Prostate gland (tissue), 2 donors: ENCODE measurements at regions not wholly inside any gene's neighbourhood (a gene's known extent, or its start where the extent isn't known, plus 50 kb on each side); places are given as distances from the start of the nearest gene placed in this dataset.
A peak's percentile ranks its signal among the peaks of the same experiment; 100 is the strongest.

ENCODE experiments used
- DNase-seq: peaks from one replicate; pipeline ENCODE4 v3.0.0-alpha.2; 2019; ENCODE audit warnings: low spot score
- H3K27ac ChIP-seq, 2 donors: fragments of 200-600 bp; sonication (generic); 2 replicates each; pipeline ENCODE4 v1.5.1; 2017 to 2019
- H3K27me3 ChIP-seq: fragments of 200-600 bp; sonication (generic); replicated peaks from 2 replicates; pipeline ENCODE4 v1.5.1; 2019; ENCODE audit not compliant: insufficient read depth
- H3K36me3 ChIP-seq, 2 donors: fragments of 200-600 bp; sonication (generic); 1 replicate in 1 of 2; 2 replicates in 1 of 2; pipeline versions ENCODE4 v1.5.1 to v1.8.1; 2017 to 2019
- H3K4me1 ChIP-seq: fragments of 200-600 bp; sonication (generic); replicated peaks from 2 replicates; pipeline ENCODE4 v1.5.1; 2019
- H3K4me3 ChIP-seq, 2 donors: fragments of 200-600 bp; sonication (generic); 2 replicates each; pipeline ENCODE4 v1.5.1; 2017 to 2019
- H3K9me3 ChIP-seq: fragments of 200-600 bp; sonication (generic); 2 replicates; pipeline ENCODE4 v1.5.1; 2017
- POLR2A ChIP-seq: fragments of 450-650 bp; IDR thresholded peaks from one replicate; pipeline ENCODE4 v1.6.1; 2016; ENCODE audit warnings: antibody characterized with exemption, mild to moderate bottlenecking
- POLR2AphosphoS5 ChIP-seq: sonication (generic); formaldehyde crosslinking; IDR thresholded peaks from one replicate; pipeline ENCODE4 v1.6.1; 2017; ENCODE audit warnings: antibody characterized with exemption
- WGBS: methylation state at CpG from one replicate; pipeline ENCODE4 v1.1.5; 2018; 5-methylcytosine and 5-hydroxymethylcytosine counted together
- intact Hi-C: fragments of 100-400 bp; cut with DNase I; formaldehyde crosslinking; loops from one replicate; pipeline ENCODE4 v1.14.2; 2022
- TF ChIP-seq, protein P1 (sequence below), 4 experiments: fragments of 200-600 bp in 2 of 4; fragments of 450-650 bp in 2 of 4; sonication (generic) in 2 of 4; IDR thresholded peaks; 1 replicate in 3 of 4; 2 replicates in 1 of 4; pipeline ENCODE4 v1.5.1; 2016 to 2019; ENCODE audit warnings: antibody characterized with exemption in 4 of 4, mild to moderate bottlenecking in 2 of 4, moderate library complexity in 2 of 4

DNA sequence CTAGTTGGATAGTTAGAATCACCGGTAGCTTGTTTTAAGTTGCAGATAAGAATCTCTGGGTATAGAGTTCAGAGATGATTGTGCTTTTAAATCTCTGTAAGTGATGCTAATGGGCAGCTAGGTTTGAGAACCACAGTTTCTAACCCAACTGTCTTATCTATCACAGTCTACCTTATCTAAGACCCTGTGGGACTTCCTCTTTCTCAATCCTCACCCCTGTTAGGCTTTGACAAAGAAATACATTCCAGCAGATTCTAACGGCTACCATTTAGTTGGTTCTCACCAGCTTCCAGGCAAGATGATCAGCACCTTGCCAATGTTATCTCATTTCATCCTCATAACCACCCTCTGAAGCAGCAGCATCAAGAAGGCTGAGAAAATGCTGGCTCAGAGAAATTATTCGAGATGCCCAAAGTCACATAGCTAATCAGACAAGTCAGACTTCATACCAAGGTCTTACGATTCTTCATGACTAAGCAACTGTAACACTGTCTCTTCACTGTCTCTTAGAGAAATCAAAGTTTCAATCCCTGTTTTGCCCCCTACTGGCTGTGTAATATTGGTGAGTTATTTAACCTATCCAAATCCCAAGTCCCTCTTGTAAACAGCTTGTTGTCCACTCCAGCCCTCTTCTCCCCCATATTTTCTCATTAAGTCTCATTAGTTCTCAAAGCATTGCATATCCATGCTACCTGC is 192.4 kb upstream of the API5 start:
- Histone ChIP-seq H3K4me1 (no peaks in the 10 kb centered on the region), H3K27ac (no peak overlapping the region), H3K27me3 (no peaks in the 10 kb centered on the region), H3K9me3 (no peaks in the 10 kb centered on the region), H3K36me3 (no peaks in the 10 kb centered on the region), H3K4me3 (no peak overlapping the region)
- 68% methylated on average over 4 of the region's 4 CpGs for WGBS
- intact Hi-C loops: no loop called here
- DNase-seq: no peak
- TF ChIP-seq POLR2AphosphoS5: no peak
- TF ChIP-seq, protein P1, sequence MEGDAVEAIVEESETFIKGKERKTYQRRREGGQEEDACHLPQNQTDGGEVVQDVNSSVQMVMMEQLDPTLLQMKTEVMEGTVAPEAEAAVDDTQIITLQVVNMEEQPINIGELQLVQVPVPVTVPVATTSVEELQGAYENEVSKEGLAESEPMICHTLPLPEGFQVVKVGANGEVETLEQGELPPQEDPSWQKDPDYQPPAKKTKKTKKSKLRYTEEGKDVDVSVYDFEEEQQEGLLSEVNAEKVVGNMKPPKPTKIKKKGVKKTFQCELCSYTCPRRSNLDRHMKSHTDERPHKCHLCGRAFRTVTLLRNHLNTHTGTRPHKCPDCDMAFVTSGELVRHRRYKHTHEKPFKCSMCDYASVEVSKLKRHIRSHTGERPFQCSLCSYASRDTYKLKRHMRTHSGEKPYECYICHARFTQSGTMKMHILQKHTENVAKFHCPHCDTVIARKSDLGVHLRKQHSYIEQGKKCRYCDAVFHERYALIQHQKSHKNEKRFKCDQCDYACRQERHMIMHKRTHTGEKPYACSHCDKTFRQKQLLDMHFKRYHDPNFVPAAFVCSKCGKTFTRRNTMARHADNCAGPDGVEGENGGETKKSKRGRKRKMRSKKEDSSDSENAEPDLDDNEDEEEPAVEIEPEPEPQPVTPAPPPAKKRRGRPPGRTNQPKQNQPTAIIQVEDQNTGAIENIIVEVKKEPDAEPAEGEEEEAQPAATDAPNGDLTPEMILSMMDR (IDR thresholded peaks at IDR 0.05): no peak
- TF ChIP-seq POLR2A: no peak

DNA sequence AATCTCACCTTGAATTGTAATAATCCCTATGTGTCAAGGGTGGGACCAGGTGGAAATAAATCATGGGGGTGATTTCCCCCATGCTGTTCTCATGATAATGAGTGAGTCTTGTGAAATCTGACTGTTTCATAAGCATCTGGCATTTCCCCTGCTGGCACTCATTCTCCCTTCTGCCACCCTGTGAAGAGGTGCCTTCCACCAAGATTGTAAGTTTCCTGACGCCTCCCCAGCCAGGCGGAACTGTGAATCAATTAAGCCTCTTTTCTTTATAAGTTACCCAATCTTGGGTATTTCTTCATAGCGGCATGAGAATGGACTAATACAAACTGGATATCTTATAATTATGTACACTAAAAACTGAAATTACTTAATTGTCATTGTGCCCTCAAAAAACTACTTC is 189.2 kb upstream of the API5 start:
- Histone ChIP-seq H3K27me3 (no peaks in the 10 kb centered on the region), H3K36me3 (no peaks in the 10 kb centered on the region), H3K4me3 (no peak overlapping the region), H3K9me3 (no peaks in the 10 kb centered on the region), H3K4me1 (no peaks in the 10 kb centered on the region), H3K27ac (no peak overlapping the region)
- no peak for DNase-seq
- intact Hi-C loops: no loop called here
- WGBS: 89% methylated on average over 3 of the region's 3 CpGs
- TF ChIP-seq POLR2A: no peak
- TF ChIP-seq, protein P1 (IDR thresholded peaks at IDR 0.05): no peak

DNA sequence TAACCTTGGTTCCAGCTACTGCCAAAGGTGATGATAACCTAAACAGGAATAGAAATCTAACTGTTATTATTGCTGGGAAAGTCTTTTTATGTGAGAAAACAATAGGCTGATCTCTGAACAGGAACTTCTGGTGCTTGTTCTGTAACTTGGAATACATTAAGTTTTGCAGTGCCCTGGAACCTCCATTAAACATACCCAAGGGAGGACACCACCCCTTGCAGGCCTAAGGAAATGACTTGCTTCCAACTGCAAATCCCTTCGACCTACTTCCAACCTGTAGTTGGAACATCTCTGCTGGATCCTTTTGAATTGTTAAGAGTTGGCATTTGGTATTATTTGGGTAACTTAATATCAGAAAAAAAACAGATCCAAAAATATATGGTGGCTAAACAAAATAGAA is 188.4 kb upstream of the API5 start:
- no peaks in the 10 kb centered on the region for H3K4me1 ChIP-seq
- TF ChIP-seq POLR2A: no peak
- DNase-seq: no peak
- H3K9me3 ChIP-seq: no peaks in the 10 kb centered on the region
- WGBS: 65% methylated on average over 1 of the region's 1 CpG
- H3K4me3 ChIP-seq: no peak overlapping the region
- no peaks in the 10 kb centered on the region for H3K27me3 ChIP-seq
- intact Hi-C loops: no loop called here
- no peaks in the 10 kb centered on the region for H3K36me3 ChIP-seq
- no peak overlapping the region for H3K27ac ChIP-seq

DNA sequence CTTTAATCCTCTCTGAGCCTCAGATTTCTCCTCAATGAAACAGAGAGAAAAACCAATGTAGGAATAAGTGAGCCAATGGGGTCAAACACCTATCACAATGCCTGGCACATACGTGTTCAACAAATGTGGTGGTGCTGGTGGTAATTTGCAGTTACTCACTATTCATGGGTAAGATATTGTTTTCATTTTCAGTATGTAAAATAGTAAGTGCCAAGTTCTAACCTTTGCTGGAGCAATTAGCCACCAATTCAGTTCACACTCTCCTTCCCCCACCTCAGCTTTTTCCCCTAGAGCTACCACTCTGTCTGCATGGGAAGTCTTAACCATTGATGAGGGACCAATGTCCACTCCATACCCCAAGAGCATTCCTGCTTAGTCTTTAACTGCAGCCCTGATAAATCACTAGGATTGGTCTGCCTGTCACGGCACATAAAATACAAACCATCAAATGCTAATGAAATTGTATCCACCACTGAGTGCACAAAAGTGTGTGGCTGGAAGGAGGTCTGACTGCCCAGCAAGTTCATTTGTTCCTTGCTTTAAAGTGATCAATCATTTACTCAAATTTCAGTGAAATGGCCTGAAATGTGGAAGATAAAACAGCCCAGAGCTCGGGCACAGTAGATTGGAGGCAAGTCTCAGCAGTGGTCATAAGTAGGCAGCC is 187.4 kb upstream of the API5 start:
- TF ChIP-seq POLR2A (no peak), POLR2AphosphoS5 (no peak)
- TF ChIP-seq, protein P1 (IDR thresholded peaks at IDR 0.05): no peak
- DNase-seq: no peak
- intact Hi-C loops: no loop called here
- no peaks in the 10 kb centered on the region for H3K9me3 ChIP-seq
- no peaks in the 10 kb centered on the region for H3K27me3 ChIP-seq
- H3K36me3 ChIP-seq: no peaks in the 10 kb centered on the region
- no peaks in the 10 kb centered on the region for H3K4me1 ChIP-seq
- 49% methylated on average over 3 of the region's 3 CpGs for WGBS
- no peak overlapping the region for H3K4me3 ChIP-seq
- no peak overlapping the region for H3K27ac ChIP-seq

- H3K27ac ChIP-seq: no peak overlapping the region
- no peaks in the 10 kb centered on the region for H3K36me3 ChIP-seq
- no peaks in the 10 kb centered on the region for H3K9me3 ChIP-seq
- H3K4me1 ChIP-seq: no peaks in the 10 kb centered on the region
- TF ChIP-seq POLR2A: no peak
- no peak for TF ChIP-seq POLR2AphosphoS5
- no peaks in the 10 kb centered on the region for H3K27me3 ChIP-seq
- WGBS: 98% methylated on average over 2 of the region's 2 CpGs
- intact Hi-C loops: no loop called here
- no peak overlapping the region for H3K4me3 ChIP-seq
- DNase-seq: no peak
Measured at GRCh38 chr11:43129329-43129728, 182.5 kb upstream of the API5 start.

DNA sequence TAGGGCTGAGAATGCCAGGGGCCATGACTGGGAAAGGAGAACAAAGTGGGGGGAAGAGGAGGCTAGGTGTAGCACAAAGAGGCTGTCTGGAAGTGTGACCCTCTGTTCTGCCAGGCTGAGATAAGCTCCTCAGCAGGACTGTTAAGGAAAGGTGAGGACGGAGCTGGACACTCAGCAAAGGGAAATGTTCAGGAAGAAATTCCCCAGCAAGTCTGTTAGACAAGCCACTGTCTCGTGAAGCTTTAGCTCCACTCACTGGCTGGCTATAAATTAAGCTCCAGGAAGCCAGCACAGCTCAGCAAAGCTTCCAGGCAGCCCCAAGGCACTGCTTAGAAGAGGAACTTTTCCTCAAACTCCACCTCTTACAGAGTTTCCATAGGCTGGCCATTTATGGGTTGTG is 181.2 kb upstream of the API5 start:
- H3K4me1 ChIP-seq: no peaks in the 10 kb centered on the region
- no peaks in the 10 kb centered on the region for H3K9me3 ChIP-seq
- H3K36me3 ChIP-seq: no peaks in the 10 kb centered on the region
- no peak overlapping the region for H3K27ac ChIP-seq
- intact Hi-C loops: no loop called here
- no peak for TF ChIP-seq POLR2AphosphoS5
- TF ChIP-seq, protein P1 (IDR thresholded peaks at IDR 0.05): no peak
- no peak for TF ChIP-seq POLR2A
- no peaks in the 10 kb centered on the region for H3K27me3 ChIP-seq
- DNase-seq: peak; percentile 4
- no peak overlapping the region for H3K4me3 ChIP-seq
- 7% methylated on average over 2 of the region's 2 CpGs for WGBS
